Skeletal muscle tissue (tissue), 3 donors: ENCODE measurements at regions not wholly inside any gene's neighbourhood (a gene's known extent, or its start where the extent isn't known, plus 50 kb on each side); places are given as distances from the start of the nearest gene placed in this dataset.

Experiments
- H3K27ac ChIP-seq: one replicate; pipeline ENCODE4 v1.7.0; 2013; ENCODE audit warnings: mild to moderate bottlenecking, low read depth, low read length, inconsistent platforms
- H3K27me3 ChIP-seq, 3 donors: one replicate each; pipeline ENCODE4 v1.7.0; 2013; ENCODE audit warnings: low read length in 3 of 3; ENCODE audit not compliant: control insufficient read depth in 3 of 3, insufficient read depth in 3 of 3
- H3K36me3 ChIP-seq, 3 donors: one replicate each; pipeline ENCODE4 v1.7.0; 2013; ENCODE audit warnings: low read length in 3 of 3; ENCODE audit not compliant: control insufficient read depth in 3 of 3, insufficient read depth in 3 of 3
- H3K4me1 ChIP-seq, 3 donors: one replicate each; pipeline ENCODE4 v1.7.0; 2013; ENCODE audit warnings: low read length in 3 of 3, mild to moderate bottlenecking in 3 of 3; ENCODE audit not compliant: control insufficient read depth in 3 of 3, insufficient read depth in 3 of 3
- H3K4me3 ChIP-seq, 3 donors: one replicate each; pipeline ENCODE4 v1.7.0; 2013; ENCODE audit warnings: low read length in 3 of 3
- H3K9ac ChIP-seq, 3 donors: one replicate each; pipeline ENCODE4 v1.7.0; 2013; ENCODE audit warnings: low read length in 3 of 3, mild to moderate bottlenecking in 3 of 3, moderate library complexity in 2 of 3, low read depth in 1 of 3
- H3K9me3 ChIP-seq, 3 donors: one replicate each; pipeline ENCODE4 v1.7.0; 2013; ENCODE audit warnings: low read length in 3 of 3; ENCODE audit not compliant: control insufficient read depth in 3 of 3
- donor health status: Osteomylitis.

- Histone ChIP-seq H3K9ac (no peak overlapping the region), H3K27me3 (no peaks in the 10 kb centered on the region), H3K9me3 (no peaks in the 10 kb centered on the region), H3K27ac (no peak overlapping the region), H3K4me3 (no peak overlapping the region), H3K36me3 (no peaks in the 10 kb centered on the region), H3K4me1 (peaks cover 0 to 10% (median 5%) of the 10 kb centered on the region in 3 donors)
These were observed 388.9 kb upstream of the ANO3 start for GRCh38 chr11:25943031-25943430.

GRCh38 chr11:25943777-25944661 is 387.9 kb upstream of the ANO3 start:
- Histone ChIP-seq H3K9ac (no peak overlapping the region), H3K36me3 (no peaks in the 10 kb centered on the region), H3K4me3 (no peak overlapping the region), H3K27ac (no peak overlapping the region), H3K9me3 (no peaks in the 10 kb centered on the region), H3K4me1 (peaks cover 0 to 8% (median 5%) of the 10 kb centered on the region in 3 donors), H3K27me3 (no peaks in the 10 kb centered on the region)

GRCh38 chr11:25949918-25950317 is 382.0 kb upstream of the ANO3 start:
- no peaks in the 10 kb centered on the region for H3K27me3 ChIP-seq
- no peaks in the 10 kb centered on the region for H3K9me3 ChIP-seq
- H3K4me3 ChIP-seq: no peak overlapping the region
- no peaks in the 10 kb centered on the region for H3K36me3 ChIP-seq
- H3K4me1 ChIP-seq: peaks cover 0 to 4% (median 0%) of the 10 kb centered on the region in 3 donors
- H3K27ac ChIP-seq: no peak overlapping the region
- no peak overlapping the region for H3K9ac ChIP-seq

GRCh38 chr11:25953006-25953405 is 378.9 kb upstream of the ANO3 start:
- Histone ChIP-seq H3K4me3 (no peak overlapping the region), H3K36me3 (no peaks in the 10 kb centered on the region), H3K27ac (no peak overlapping the region), H3K9me3 (no peaks in the 10 kb centered on the region), H3K9ac (no peak overlapping the region), H3K4me1 (no peaks in the 10 kb centered on the region), H3K27me3 (no peaks in the 10 kb centered on the region)

DNA sequence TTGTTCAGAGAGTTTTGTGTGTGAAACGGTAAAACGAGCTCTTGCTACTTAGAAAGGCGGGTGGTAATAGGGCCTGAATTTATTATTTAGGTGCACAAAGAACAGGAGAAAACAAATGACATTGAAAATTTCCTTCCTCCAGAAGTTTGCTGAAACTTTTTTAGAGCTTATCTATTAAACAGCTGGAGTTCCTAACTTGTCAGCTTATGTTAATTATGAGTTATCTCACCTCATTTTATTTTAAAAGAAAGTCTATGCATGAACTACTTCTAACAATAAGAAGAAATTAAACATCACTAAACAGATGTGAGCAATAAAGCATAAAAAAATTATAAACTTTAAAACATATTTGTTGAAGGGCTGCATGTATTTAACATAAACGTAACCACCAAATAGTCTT is 373.9 kb upstream of the ANO3 start:
- no peaks in the 10 kb centered on the region for H3K36me3 ChIP-seq
- H3K4me1 ChIP-seq: no peaks in the 10 kb centered on the region
- no peaks in the 10 kb centered on the region for H3K9me3 ChIP-seq
- H3K27me3 ChIP-seq: no peaks in the 10 kb centered on the region
- H3K9ac ChIP-seq: no peak overlapping the region
- no peak overlapping the region for H3K4me3 ChIP-seq
- H3K27ac ChIP-seq: no peak overlapping the region

DNA sequence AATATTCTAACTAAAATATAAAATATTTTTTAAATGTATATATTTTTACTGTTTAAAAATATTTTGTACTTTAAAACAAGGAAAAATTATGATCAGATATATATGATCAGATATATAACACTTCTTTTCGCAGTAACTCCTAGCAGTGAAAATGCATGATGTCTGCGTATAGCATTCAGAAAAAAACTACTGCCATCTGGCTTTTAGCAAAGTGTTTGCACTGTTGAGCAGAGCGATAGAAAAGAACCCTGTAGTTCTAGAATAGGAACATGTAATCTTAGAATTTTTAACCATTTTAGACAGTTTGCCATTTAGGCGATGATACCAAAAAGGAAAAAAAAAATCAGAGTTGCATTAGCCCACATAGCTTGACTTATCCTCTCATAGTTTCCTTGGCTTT is 370.4 kb upstream of the ANO3 start:
- H3K4me1 ChIP-seq: no peaks in the 10 kb centered on the region
- H3K36me3 ChIP-seq: no peaks in the 10 kb centered on the region
- H3K27ac ChIP-seq: no peak overlapping the region
- no peaks in the 10 kb centered on the region for H3K9me3 ChIP-seq
- no peaks in the 10 kb centered on the region for H3K27me3 ChIP-seq
- no peak overlapping the region for H3K9ac ChIP-seq
- no peak overlapping the region for H3K4me3 ChIP-seq

- Histone ChIP-seq H3K36me3 (no peaks in the 10 kb centered on the region), H3K4me3 (no peak overlapping the region), H3K9ac (no peak overlapping the region), H3K9me3 (no peaks in the 10 kb centered on the region), H3K4me1 (no peaks in the 10 kb centered on the region), H3K27me3 (no peaks in the 10 kb centered on the region), H3K27ac (no peak overlapping the region)
These were observed 361.0 kb upstream of the ANO3 start for GRCh38 chr11:25970726-25971508.

DNA sequence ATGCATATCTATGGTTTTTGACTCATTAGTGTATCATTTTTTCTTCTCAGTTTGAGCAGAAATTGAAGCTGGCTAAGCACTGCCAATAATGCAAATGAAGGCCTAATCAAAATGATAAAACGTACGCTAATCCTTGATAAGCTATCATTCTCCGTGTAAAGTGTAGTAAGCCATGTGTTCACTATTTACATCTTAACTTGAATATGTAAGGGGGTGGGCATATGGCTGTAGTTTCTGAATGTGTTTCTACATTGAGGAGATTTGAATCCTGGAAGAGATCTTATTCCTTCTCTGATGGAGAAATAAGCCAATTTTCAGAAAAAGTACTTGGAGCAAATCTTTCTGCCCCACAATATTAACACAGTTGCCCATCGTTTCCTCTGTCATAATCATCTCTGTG is 351.8 kb upstream of the ANO3 start:
- H3K27me3 ChIP-seq: no peaks in the 10 kb centered on the region
- no peak overlapping the region for H3K4me3 ChIP-seq
- no peaks in the 10 kb centered on the region for H3K36me3 ChIP-seq
- H3K9ac ChIP-seq: no peak overlapping the region
- no peaks in the 10 kb centered on the region for H3K9me3 ChIP-seq
- no peaks in the 10 kb centered on the region for H3K4me1 ChIP-seq
- H3K27ac ChIP-seq: no peak overlapping the region

DNA sequence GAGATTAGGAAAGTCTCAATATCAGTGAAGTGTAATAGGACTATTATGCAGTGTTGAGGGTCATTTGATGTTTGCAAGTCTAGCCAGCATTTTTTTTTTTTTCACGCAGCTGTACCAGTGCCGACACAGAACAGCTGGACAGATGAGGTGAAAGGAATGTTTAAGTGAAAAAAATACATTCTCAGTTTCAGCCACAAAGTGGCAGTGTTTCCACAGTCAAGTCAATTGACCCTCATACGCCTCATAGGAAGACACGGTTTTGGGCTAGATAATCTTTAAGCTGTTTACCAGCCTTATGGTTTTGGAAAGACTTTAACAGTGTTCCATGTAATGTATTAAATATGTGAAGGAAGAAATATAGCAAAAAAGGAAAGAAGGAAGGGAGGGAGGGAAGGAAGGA is 349.9 kb upstream of the ANO3 start:
- Histone ChIP-seq H3K9me3 (no peaks in the 10 kb centered on the region), H3K9ac (no peak overlapping the region), H3K27me3 (no peaks in the 10 kb centered on the region), H3K4me3 (peak overlapping the region in 1 of 3 donors; percentile 14), H3K4me1 (no peaks in the 10 kb centered on the region), H3K27ac (no peak overlapping the region), H3K36me3 (no peaks in the 10 kb centered on the region)

- no peaks in the 10 kb centered on the region for H3K36me3 ChIP-seq
- H3K4me3 ChIP-seq: no peak overlapping the region
- no peaks in the 10 kb centered on the region for H3K27me3 ChIP-seq
- no peak overlapping the region for H3K9ac ChIP-seq
- H3K27ac ChIP-seq: no peak overlapping the region
- H3K9me3 ChIP-seq: no peaks in the 10 kb centered on the region
- peaks cover 0 to 2% (median 0%) of the 10 kb centered on the region in 3 donors for H3K4me1 ChIP-seq
These were observed 348.6 kb upstream of the ANO3 start for GRCh38 chr11:25983280-25983679.
